Natural killer cell (primary cell): ENCODE measurements at regions not wholly inside any gene's neighbourhood (a gene's known extent, or its start where the extent isn't known, plus 50 kb on each side); places are given as distances from the start of the nearest gene placed in this dataset.
A peak's percentile ranks its signal among the peaks of the same experiment; 100 is the strongest.

Experiments used
- ATAC-seq, 3 donors: fragments of 150-1000 bp in 2 of 3; fragments of 200-7000 bp in 1 of 3; cut with Tn5 transposase; 1 replicate in 1 of 3; 2 replicates in 2 of 3; pipeline ENCODE4 v1.10.0; 2021; ENCODE audit warnings: mild to moderate bottlenecking in 2 of 3, moderate library complexity in 2 of 3
- DNase-seq, 2 donors: peaks; one replicate each; pipeline versions ENCODE4 v3.0.0 to v3.0.0-alpha.2; 2013 to 2021; ENCODE audit warnings: mixed read lengths in 1 of 2
- H3K27ac ChIP-seq: one replicate; pipeline ENCODE4 v1.5.1; 2013; ENCODE audit warnings: mild to moderate bottlenecking, low read length
- H3K27me3 ChIP-seq: one replicate; pipeline ENCODE4 v1.6.1; 2013; ENCODE audit warnings: low read length; ENCODE audit not compliant: control insufficient read depth, insufficient read depth
- H3K36me3 ChIP-seq: one replicate; pipeline ENCODE4 v1.6.1; 2013; ENCODE audit warnings: low read length; ENCODE audit not compliant: control insufficient read depth, insufficient read depth
- H3K4me1 ChIP-seq: one replicate; pipeline ENCODE4 v1.6.1; 2013; ENCODE audit warnings: low read length; ENCODE audit not compliant: control insufficient read depth, insufficient read depth
- H3K4me3 ChIP-seq: one replicate; pipeline ENCODE4 v1.5.1; 2013; ENCODE audit warnings: low read length
- H3K9me3 ChIP-seq: one replicate; pipeline ENCODE4 v1.6.1; 2013; ENCODE audit warnings: low read length; ENCODE audit not compliant: control insufficient read depth, insufficient read depth
- H3K27ac Mint-ChIP-seq, 2 donors: one replicate each; pipeline ENCODE4 v1.8.0; 2022; ENCODE audit warnings: mild to moderate bottlenecking in 2 of 2, mixed read lengths in 2 of 2, moderate library complexity in 1 of 2
- H3K27me3 Mint-ChIP-seq, 2 donors: one replicate each; pipeline ENCODE4 v1.8.0; 2022; ENCODE audit warnings: low read depth in 2 of 2, mixed read lengths in 2 of 2
- H3K36me3 Mint-ChIP-seq: one replicate; pipeline ENCODE4 v1.8.0; 2022; ENCODE audit warnings: mixed read lengths
- H3K4me1 Mint-ChIP-seq, 2 donors: one replicate each; pipeline ENCODE4 v1.8.0; 2022; ENCODE audit warnings: mixed read lengths in 2 of 2
- H3K4me3 Mint-ChIP-seq: one replicate; pipeline ENCODE4 v1.8.0; 2022; ENCODE audit warnings: mild to moderate bottlenecking, moderate library complexity, mixed read lengths
- H3K9me3 Mint-ChIP-seq, 2 donors: one replicate each; pipeline ENCODE4 v1.8.0; 2022; ENCODE audit warnings: mixed read lengths in 2 of 2
- WGBS: methylation state at CpG from one replicate; pipeline ENCODE4 v1.1.7; 2013; ENCODE audit warnings: missing lambda C conversion rate; ENCODE audit not compliant: insufficient coverage; 5-methylcytosine and 5-hydroxymethylcytosine counted together
- intact Hi-C: fragments of 100-400 bp; cut with micrococcal nuclease; formaldehyde crosslinking; loops from one replicate; pipeline ENCODE4 v1.14.2; 2022
- TF ChIP-seq, protein P1 (sequence below): fragments of 200-600 bp; IDR thresholded peaks from one replicate; pipeline ENCODE4 v1.8.0; 2022; ENCODE audit warnings: antibody characterized with exemption

GRCh38 chr3:107985496-107985895, 105.3 kb downstream of the CD47 start:
- H3K36me3 ChIP-seq, result no peaks in the 10 kb centered on the region
- Mint-ChIP-seq H3K4me3 (peak overlapping the region; percentile 43), H3K4me1 (peaks cover 22 to 32% of the 10 kb centered on the region in 2 donors), H3K36me3 (no peaks in the 10 kb centered on the region), H3K9me3 (no peaks in the 10 kb centered on the region), H3K27me3 (no peaks in the 10 kb centered on the region), H3K27ac (peak overlapping the region; percentile 63 to 70)
- H3K9me3 ChIP-seq, result no peaks in the 10 kb centered on the region
- peak in 1 of 2 donors; percentile 46 for DNase-seq
- no peaks in the 10 kb centered on the region for H3K27me3 ChIP-seq
- TF ChIP-seq, protein P1, sequence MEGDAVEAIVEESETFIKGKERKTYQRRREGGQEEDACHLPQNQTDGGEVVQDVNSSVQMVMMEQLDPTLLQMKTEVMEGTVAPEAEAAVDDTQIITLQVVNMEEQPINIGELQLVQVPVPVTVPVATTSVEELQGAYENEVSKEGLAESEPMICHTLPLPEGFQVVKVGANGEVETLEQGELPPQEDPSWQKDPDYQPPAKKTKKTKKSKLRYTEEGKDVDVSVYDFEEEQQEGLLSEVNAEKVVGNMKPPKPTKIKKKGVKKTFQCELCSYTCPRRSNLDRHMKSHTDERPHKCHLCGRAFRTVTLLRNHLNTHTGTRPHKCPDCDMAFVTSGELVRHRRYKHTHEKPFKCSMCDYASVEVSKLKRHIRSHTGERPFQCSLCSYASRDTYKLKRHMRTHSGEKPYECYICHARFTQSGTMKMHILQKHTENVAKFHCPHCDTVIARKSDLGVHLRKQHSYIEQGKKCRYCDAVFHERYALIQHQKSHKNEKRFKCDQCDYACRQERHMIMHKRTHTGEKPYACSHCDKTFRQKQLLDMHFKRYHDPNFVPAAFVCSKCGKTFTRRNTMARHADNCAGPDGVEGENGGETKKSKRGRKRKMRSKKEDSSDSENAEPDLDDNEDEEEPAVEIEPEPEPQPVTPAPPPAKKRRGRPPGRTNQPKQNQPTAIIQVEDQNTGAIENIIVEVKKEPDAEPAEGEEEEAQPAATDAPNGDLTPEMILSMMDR, result no peak
- H3K4me3 ChIP-seq, result no peak overlapping the region
- no peak overlapping the region for H3K27ac ChIP-seq
- peaks cover 19% of the 10 kb centered on the region for H3K4me1 ChIP-seq
- 18% methylated on average over 4 of the region's 4 CpGs for WGBS
- intact Hi-C loops, result no loop called here
- peak; percentile 46 to 73 (median 70) for ATAC-seq

GRCh38 chr3:107983247-107983646, 107.6 kb downstream of the CD47 start:
- Mint-ChIP-seq H3K36me3 (no peaks in the 10 kb centered on the region), H3K27me3 (no peaks in the 10 kb centered on the region), H3K4me3 (no peak overlapping the region), H3K27ac (no peak overlapping the region), H3K4me1 (peaks cover 18 to 29% of the 10 kb centered on the region in 2 donors), H3K9me3 (no peaks in the 10 kb centered on the region)
- TF ChIP-seq, protein P1, result no peak
- no peak overlapping the region for H3K4me3 ChIP-seq
- H3K36me3 ChIP-seq, result no peaks in the 10 kb centered on the region
- no peaks in the 10 kb centered on the region for H3K9me3 ChIP-seq
- no peak overlapping the region for H3K27ac ChIP-seq
- peaks cover 16% of the 10 kb centered on the region for H3K4me1 ChIP-seq
- intact Hi-C loops, result no loop called here
- ATAC-seq (no peak), DNase-seq (no peak)
- 97% methylated on average over 3 of the region's 3 CpGs for WGBS
- no peaks in the 10 kb centered on the region for H3K27me3 ChIP-seq

- DNase-seq (no peak), ATAC-seq (no peak)
- Mint-ChIP-seq H3K4me3 (no peak overlapping the region), H3K36me3 (no peaks in the 10 kb centered on the region), H3K27me3 (no peaks in the 10 kb centered on the region), H3K4me1 (peaks cover 24 to 28% of the 10 kb centered on the region in 2 donors), H3K27ac (no peak overlapping the region), H3K9me3 (no peaks in the 10 kb centered on the region)
- 44% methylated on average over 1 of the region's 1 CpG for WGBS
- Histone ChIP-seq H3K36me3 (no peaks in the 10 kb centered on the region), H3K9me3 (no peaks in the 10 kb centered on the region), H3K4me3 (no peak overlapping the region), H3K27me3 (no peaks in the 10 kb centered on the region), H3K4me1 (peaks cover 11% of the 10 kb centered on the region), H3K27ac (no peak overlapping the region)
- TF ChIP-seq, protein P1, result no peak
- intact Hi-C loops, result no loop called here
These were observed 108.7 kb downstream of the CD47 start for GRCh38 chr3:107982165-107982564.

DNA sequence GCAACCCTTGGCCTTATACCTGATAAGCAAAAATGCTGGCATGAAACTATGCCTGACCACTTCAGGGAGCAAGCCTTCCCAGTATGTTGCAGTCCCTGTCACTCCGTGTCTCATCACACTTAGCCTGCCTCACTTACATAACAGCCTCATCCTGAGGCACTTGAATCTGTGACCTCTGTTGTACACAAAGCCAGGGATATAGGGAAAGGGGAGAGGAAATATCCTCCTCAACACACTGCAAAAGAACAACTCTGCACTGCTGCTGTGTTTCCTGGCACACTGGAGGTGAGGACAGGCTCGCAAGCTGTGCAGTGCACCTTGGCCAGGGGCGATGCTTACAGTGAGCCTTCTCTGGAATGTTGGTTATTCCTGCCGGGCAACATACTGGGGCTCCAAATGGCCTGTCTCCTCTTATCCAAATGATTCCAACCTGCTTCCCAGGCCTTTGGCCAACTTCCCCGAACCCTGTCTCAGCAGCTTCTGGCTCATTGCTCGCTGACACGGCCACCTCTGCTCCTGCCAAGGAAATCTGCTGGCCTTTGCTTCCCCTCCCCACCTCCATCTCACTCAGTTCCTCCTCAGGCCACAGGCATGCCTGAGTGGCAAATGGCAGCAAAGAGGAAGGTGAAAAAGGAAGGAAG, 109.2 kb downstream of the CD47 start:
- intact Hi-C loops, result no loop called here
- ATAC-seq (no peak), DNase-seq (no peak)
- no peak overlapping the region for H3K27ac Mint-ChIP-seq
- no peaks in the 10 kb centered on the region for H3K36me3 Mint-ChIP-seq
- no peak overlapping the region for H3K4me3 Mint-ChIP-seq
- Histone ChIP-seq H3K36me3 (no peaks in the 10 kb centered on the region), H3K27me3 (no peaks in the 10 kb centered on the region), H3K4me3 (no peak overlapping the region), H3K27ac (no peak overlapping the region), H3K9me3 (no peaks in the 10 kb centered on the region), H3K4me1 (peaks cover 11% of the 10 kb centered on the region)
- H3K27me3 Mint-ChIP-seq, result no peaks in the 10 kb centered on the region
- WGBS, result 83% methylated on average over 6 of the region's 7 CpGs
- H3K9me3 Mint-ChIP-seq, result no peaks in the 10 kb centered on the region
- TF ChIP-seq, protein P1, result no peak
- H3K4me1 Mint-ChIP-seq, result peaks cover 30 to 34% of the 10 kb centered on the region in 2 donors
